GM18951 (cell line): ENCODE measurements at regions not wholly inside any gene's neighbourhood (a gene's known extent, or its start where the extent isn't known, plus 50 kb on each side); places are given as distances from the start of the nearest gene placed in this dataset.

ENCODE experiments used
- POLR2A ChIP-seq: IDR thresholded peaks from 4 replicates; pipeline ENCODE4 v1.6.1; 2011; ENCODE audit warnings: mild to moderate bottlenecking; ENCODE audit not compliant: insufficient read length, insufficient read depth; ENCODE audit errors: extremely low read depth
- in situ Hi-C: fragments of 300-500 bp; cut with MboI; formaldehyde crosslinking; loops from one replicate; pipeline ENCODE4 v1.12.0; 2022; ENCODE audit warnings: low sequenced_read_pairs, mixed read lengths, inconsistent platforms; ENCODE audit not compliant: unreplicated experiment

DNA sequence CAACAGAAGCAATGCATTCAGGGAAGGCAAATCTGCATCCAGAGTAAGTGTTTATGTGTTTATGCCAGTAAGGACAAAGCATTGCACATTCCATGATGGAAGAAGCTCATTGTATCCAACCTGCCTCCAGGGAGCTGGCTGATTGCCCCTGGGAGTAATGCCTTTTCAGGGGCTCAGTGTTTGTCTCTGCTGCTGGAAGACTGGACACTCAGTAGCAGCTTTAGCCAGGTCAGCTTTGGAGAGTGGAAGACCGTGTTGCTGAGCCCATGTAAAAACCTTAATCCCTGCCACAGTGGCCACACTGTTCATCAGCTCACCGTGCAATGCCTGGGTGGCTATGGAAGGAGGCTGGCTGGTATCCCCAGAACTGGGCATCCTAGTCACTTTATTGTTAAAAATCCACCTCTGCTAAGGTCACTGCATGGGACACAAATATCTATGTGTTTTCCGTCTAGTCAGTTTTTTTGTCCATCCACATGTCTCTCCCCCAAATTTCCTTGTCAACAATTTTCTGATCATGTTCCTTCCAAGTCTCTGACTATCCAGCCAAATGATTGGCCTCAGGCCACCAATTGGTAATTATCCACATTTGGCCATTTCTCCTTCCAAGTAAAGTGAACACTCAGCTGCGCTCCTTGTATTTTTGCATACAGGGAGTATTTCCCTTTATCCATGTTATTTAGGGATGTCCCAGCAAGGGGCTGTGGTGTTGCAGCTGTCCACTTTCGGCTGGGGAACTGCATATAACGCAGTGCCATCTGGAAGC is 2044.5 kb upstream of the AGA start:
- in situ Hi-C loops, result no loop called here
- TF ChIP-seq POLR2A, result no peak

- in situ Hi-C loops, result no loop called here
- no peak for TF ChIP-seq POLR2A
Observed at GRCh38 chr4:179492260-179493080, 2050.2 kb upstream of the AGA start.

- no peak for TF ChIP-seq POLR2A
- in situ Hi-C loops, result no loop called here
Observed at GRCh38 chr4:179503976-179504375, 2061.7 kb upstream of the AGA start.

GRCh38 chr4:179509489-179509888 is 2067.3 kb upstream of the AGA start:
- TF ChIP-seq POLR2A, result no peak
- in situ Hi-C loops, result no loop called here

GRCh38 chr4:179521952-179522351 is 2079.7 kb upstream of the AGA start:
- TF ChIP-seq POLR2A, result no peak
- in situ Hi-C loops, result no loop called here

DNA sequence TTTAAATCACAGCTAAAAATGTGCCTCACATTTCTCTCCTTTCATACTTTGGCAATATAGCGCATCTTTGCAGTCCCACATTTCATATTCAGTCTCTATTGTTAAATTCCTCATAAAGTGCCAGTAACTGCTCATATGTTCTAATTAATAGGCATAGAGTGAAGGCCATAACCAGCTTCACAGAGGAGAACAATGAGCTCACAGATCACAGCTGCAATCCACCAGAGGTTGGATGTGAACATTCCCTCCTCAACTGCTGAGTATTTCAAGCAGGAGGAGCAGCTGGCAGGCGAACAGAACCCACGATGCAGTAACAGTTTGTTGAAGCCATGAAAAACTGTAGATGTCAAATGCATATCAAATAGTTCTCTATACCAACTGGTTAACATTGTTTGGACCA is 2088.7 kb upstream of the AGA start:
- in situ Hi-C loops, result no loop called here
- no peak for TF ChIP-seq POLR2A

DNA sequence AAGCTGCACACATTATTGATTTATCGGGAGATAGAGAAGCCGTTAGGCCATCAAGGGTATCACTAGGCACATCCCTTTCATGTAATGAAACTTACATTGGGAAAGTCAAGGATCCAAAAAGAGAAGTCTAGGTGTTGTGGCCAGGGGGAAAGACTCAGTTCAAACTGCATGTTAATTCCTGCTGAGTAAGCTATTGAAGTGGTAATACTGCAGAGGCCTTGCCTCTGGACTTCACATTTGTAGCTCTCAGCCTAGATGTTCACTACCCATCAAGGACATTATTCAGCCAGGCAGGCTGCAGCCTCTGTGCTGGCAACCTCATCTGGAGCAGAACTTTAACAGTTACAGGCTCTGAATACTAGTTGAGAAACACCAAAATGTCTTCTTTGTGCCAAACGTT is 2094.5 kb upstream of the AGA start:
- TF ChIP-seq POLR2A, result no peak
- in situ Hi-C loops, result no loop called here

- in situ Hi-C loops, result no loop called here
- TF ChIP-seq POLR2A, result no peak
Observed at GRCh38 chr4:179539641-179540040, 2097.4 kb upstream of the AGA start.

- no peak for TF ChIP-seq POLR2A
- in situ Hi-C loops, result no loop called here
Observed at GRCh38 chr4:179543771-179544170, 2101.5 kb upstream of the AGA start.

DNA sequence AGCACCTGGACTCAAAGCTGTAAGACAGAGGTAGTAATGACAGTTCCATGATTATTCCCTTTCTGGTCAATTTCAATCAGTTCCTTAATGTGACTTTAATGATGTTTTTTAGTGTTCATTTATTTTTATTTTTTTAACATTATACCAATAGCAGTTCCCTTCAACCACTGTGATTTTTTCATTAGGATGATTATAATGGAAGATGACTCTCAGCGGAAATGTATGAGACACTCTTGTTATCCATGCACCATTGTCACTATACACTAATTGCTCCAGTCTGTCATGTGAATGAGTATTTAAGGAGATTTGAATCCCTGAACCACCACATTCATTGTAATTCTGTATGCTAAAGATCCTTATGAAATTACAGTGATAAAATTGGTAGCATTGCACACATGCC is 2102.3 kb upstream of the AGA start:
- in situ Hi-C loops, result no loop called here
- TF ChIP-seq POLR2A, result no peak

DNA sequence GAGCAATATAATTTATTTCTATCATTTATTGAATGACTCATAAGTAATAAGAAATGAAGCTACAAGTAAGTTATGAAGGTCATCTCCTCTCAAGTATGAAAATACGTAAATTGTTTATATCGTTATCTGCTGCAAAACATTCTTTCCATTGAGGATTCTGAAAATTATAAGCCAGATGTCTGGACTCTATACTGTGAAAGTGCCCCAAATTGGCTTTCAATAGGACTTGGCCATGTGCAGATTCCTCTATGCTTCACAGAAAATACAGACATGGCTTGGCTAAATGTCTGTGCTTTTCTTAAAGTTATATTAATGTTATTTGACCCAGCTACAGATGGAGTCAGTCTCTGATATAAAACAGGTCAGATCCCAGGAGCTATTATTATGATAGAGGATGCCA is 2109.9 kb upstream of the AGA start:
- in situ Hi-C loops, result no loop called here
- no peak for TF ChIP-seq POLR2A

DNA sequence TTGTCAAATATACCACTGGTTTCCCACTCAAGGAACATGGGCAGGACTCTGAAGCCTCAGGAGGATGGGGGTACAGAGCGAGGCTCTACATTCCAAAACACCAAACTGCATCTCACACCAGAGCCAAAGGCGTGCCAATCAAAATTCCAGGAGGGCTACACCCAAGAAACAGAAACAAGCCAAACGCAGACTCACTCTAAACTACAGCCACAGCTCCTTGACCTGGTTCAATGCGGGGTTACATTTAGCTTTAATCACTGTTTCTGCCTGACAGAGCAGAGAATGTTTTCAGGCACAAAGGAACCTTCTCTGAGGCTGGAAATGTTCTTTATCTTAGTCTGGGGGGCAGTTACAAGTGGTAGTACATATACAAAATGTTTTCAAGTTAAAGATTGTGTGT is 2121.5 kb upstream of the AGA start:
- TF ChIP-seq POLR2A, result no peak
- in situ Hi-C loops, result no loop called here

GRCh38 chr4:179569549-179569948 is 2127.3 kb upstream of the AGA start:
- in situ Hi-C loops, result no loop called here
- TF ChIP-seq POLR2A, result no peak
